Mucosa of rectum (tissue), 2 donors: ENCODE measurements at regions not wholly inside any gene's neighbourhood (a gene's known extent, or its start where the extent isn't known, plus 50 kb on each side); places are given as distances from the start of the nearest gene placed in this dataset.

Source experiments
- H3K27ac ChIP-seq, 2 donors: one replicate each; pipeline ENCODE4 v1.7.0; 2013; ENCODE audit warnings: inconsistent platforms in 2 of 2, low read depth in 2 of 2, low read length in 2 of 2
- H3K27me3 ChIP-seq, 2 donors: one replicate each; pipeline ENCODE4 v1.7.0; 2013; ENCODE audit warnings: low read length in 2 of 2; ENCODE audit not compliant: control insufficient read depth in 2 of 2, insufficient read depth in 2 of 2
- H3K36me3 ChIP-seq, 2 donors: one replicate each; pipeline ENCODE4 v1.7.0; 2013; ENCODE audit warnings: low read length in 2 of 2; ENCODE audit not compliant: control insufficient read depth in 2 of 2, insufficient read depth in 2 of 2
- H3K4me1 ChIP-seq, 2 donors: one replicate each; pipeline ENCODE4 v1.7.0; 2013; ENCODE audit warnings: low read length in 2 of 2, mild to moderate bottlenecking in 1 of 2; ENCODE audit not compliant: control insufficient read depth in 2 of 2, insufficient read depth in 2 of 2
- H3K4me3 ChIP-seq, 2 donors: one replicate each; pipeline ENCODE4 v1.7.0; 2013; ENCODE audit warnings: low read length in 2 of 2
- H3K9ac ChIP-seq, 2 donors: one replicate each; pipeline ENCODE4 v1.7.0; 2013; ENCODE audit warnings: low read length in 2 of 2, low read depth in 1 of 2, mild to moderate bottlenecking in 1 of 2
- H3K9me3 ChIP-seq, 2 donors: one replicate each; pipeline ENCODE4 v1.7.0; 2013; ENCODE audit warnings: low read length in 2 of 2; ENCODE audit not compliant: control insufficient read depth in 2 of 2
- donor health status: healthy.
- donor health status: Normal muscosa, but diverticular disease.

- Histone ChIP-seq H3K9ac (no peak overlapping the region), H3K4me3 (no peak overlapping the region), H3K9me3 (peaks cover 0 to 4% of the 10 kb centered on the region in 2 donors), H3K27ac (no peak overlapping the region), H3K36me3 (no peaks in the 10 kb centered on the region), H3K4me1 (no peaks in the 10 kb centered on the region), H3K27me3 (no peaks in the 10 kb centered on the region)
Measured at GRCh38 chr20:48387675-48388074, 440.1 kb downstream of the PREX1 start.

GRCh38 chr20:48385527-48385926 lies 442.3 kb downstream of the PREX1 start:
- Histone ChIP-seq H3K9ac (no peak overlapping the region), H3K27me3 (no peaks in the 10 kb centered on the region), H3K36me3 (no peaks in the 10 kb centered on the region), H3K9me3 (no peaks in the 10 kb centered on the region), H3K4me3 (no peak overlapping the region), H3K27ac (no peak overlapping the region), H3K4me1 (no peaks in the 10 kb centered on the region)

GRCh38 chr20:48385114-48385513 lies 442.7 kb downstream of the PREX1 start:
- H3K27ac ChIP-seq: no peak overlapping the region
- H3K9me3 ChIP-seq: no peaks in the 10 kb centered on the region
- no peak overlapping the region for H3K9ac ChIP-seq
- H3K4me3 ChIP-seq: no peak overlapping the region
- H3K36me3 ChIP-seq: no peaks in the 10 kb centered on the region
- no peaks in the 10 kb centered on the region for H3K4me1 ChIP-seq
- no peaks in the 10 kb centered on the region for H3K27me3 ChIP-seq

- no peak overlapping the region for H3K9ac ChIP-seq
- no peak overlapping the region for H3K4me3 ChIP-seq
- H3K9me3 ChIP-seq: no peaks in the 10 kb centered on the region
- no peaks in the 10 kb centered on the region for H3K36me3 ChIP-seq
- no peaks in the 10 kb centered on the region for H3K27me3 ChIP-seq
- H3K4me1 ChIP-seq: no peaks in the 10 kb centered on the region
- H3K27ac ChIP-seq: no peak overlapping the region
Measured at GRCh38 chr20:48384147-48384818, 443.5 kb downstream of the PREX1 start.

- Histone ChIP-seq H3K27me3 (no peaks in the 10 kb centered on the region), H3K27ac (no peak overlapping the region), H3K4me3 (no peak overlapping the region), H3K4me1 (no peaks in the 10 kb centered on the region), H3K9me3 (no peaks in the 10 kb centered on the region), H3K9ac (no peak overlapping the region), H3K36me3 (no peaks in the 10 kb centered on the region)
Measured at GRCh38 chr20:48383252-48383651, 444.5 kb downstream of the PREX1 start.

- no peaks in the 10 kb centered on the region for H3K36me3 ChIP-seq
- H3K27ac ChIP-seq: no peak overlapping the region
- H3K9me3 ChIP-seq: no peaks in the 10 kb centered on the region
- H3K4me3 ChIP-seq: no peak overlapping the region
- H3K4me1 ChIP-seq: no peaks in the 10 kb centered on the region
- no peak overlapping the region for H3K9ac ChIP-seq
- H3K27me3 ChIP-seq: no peaks in the 10 kb centered on the region
Measured at GRCh38 chr20:48382304-48382703, 445.5 kb downstream of the PREX1 start.

- Histone ChIP-seq H3K4me3 (no peak overlapping the region), H3K27me3 (no peaks in the 10 kb centered on the region), H3K27ac (no peak overlapping the region), H3K4me1 (no peaks in the 10 kb centered on the region), H3K9ac (no peak overlapping the region), H3K36me3 (no peaks in the 10 kb centered on the region), H3K9me3 (no peaks in the 10 kb centered on the region)
Measured at GRCh38 chr20:48381353-48382120, 446.3 kb downstream of the PREX1 start.

GRCh38 chr20:48380661-48381060 lies 447.1 kb downstream of the PREX1 start:
- no peaks in the 10 kb centered on the region for H3K36me3 ChIP-seq
- H3K27ac ChIP-seq: no peak overlapping the region
- no peak overlapping the region for H3K4me3 ChIP-seq
- no peak overlapping the region for H3K9ac ChIP-seq
- H3K9me3 ChIP-seq: no peaks in the 10 kb centered on the region
- H3K27me3 ChIP-seq: no peaks in the 10 kb centered on the region
- H3K4me1 ChIP-seq: no peaks in the 10 kb centered on the region

GRCh38 chr20:48378976-48379675 lies 448.7 kb downstream of the PREX1 start:
- H3K4me3 ChIP-seq: no peak overlapping the region
- H3K27ac ChIP-seq: no peak overlapping the region
- no peak overlapping the region for H3K9ac ChIP-seq
- no peaks in the 10 kb centered on the region for H3K27me3 ChIP-seq
- H3K9me3 ChIP-seq: no peaks in the 10 kb centered on the region
- H3K4me1 ChIP-seq: no peaks in the 10 kb centered on the region
- H3K36me3 ChIP-seq: no peaks in the 10 kb centered on the region

- no peaks in the 10 kb centered on the region for H3K36me3 ChIP-seq
- no peaks in the 10 kb centered on the region for H3K27me3 ChIP-seq
- H3K4me3 ChIP-seq: no peak overlapping the region
- no peaks in the 10 kb centered on the region for H3K9me3 ChIP-seq
- H3K9ac ChIP-seq: no peak overlapping the region
- H3K4me1 ChIP-seq: no peaks in the 10 kb centered on the region
- H3K27ac ChIP-seq: no peak overlapping the region
Measured at GRCh38 chr20:48377940-48378339, 449.9 kb downstream of the PREX1 start.
